GM12873 (cell line): ENCODE measurements at regions not wholly inside any gene's neighbourhood (a gene's known extent, or its start where the extent isn't known, plus 50 kb on each side); places are given as distances from the start of the nearest gene placed in this dataset.

Experiments used
- TF ChIP-seq, protein P1 (sequence below): IDR thresholded peaks from 2 replicates; pipeline ENCODE4 v1.5.1; 2012; ENCODE audit warnings: low read depth, mild to moderate bottlenecking, moderate library complexity, low read length, control low read depth; ENCODE audit not compliant: insufficient read depth; ENCODE audit errors: missing control alignments

DNA sequence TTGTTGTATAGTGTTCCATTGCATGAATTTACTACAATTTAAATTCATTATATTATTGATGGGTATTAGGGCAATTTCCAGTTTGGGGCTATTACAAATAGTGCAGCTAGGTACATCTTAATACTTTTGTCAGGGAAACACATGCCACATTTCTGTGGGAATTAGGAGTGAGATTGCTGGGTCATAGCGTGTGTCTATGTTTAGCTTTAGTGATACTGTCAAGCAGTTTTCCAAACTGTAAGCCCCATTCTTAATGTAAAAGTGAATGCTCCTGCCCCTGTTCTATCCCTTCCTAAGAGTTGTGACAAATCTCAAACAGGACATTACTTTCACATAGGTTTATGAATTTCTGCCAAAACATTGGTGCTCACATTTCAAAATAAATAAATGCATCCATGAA is 184.5 kb upstream of the ANKRD28 start:
- TF ChIP-seq, protein P1, sequence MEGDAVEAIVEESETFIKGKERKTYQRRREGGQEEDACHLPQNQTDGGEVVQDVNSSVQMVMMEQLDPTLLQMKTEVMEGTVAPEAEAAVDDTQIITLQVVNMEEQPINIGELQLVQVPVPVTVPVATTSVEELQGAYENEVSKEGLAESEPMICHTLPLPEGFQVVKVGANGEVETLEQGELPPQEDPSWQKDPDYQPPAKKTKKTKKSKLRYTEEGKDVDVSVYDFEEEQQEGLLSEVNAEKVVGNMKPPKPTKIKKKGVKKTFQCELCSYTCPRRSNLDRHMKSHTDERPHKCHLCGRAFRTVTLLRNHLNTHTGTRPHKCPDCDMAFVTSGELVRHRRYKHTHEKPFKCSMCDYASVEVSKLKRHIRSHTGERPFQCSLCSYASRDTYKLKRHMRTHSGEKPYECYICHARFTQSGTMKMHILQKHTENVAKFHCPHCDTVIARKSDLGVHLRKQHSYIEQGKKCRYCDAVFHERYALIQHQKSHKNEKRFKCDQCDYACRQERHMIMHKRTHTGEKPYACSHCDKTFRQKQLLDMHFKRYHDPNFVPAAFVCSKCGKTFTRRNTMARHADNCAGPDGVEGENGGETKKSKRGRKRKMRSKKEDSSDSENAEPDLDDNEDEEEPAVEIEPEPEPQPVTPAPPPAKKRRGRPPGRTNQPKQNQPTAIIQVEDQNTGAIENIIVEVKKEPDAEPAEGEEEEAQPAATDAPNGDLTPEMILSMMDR, result no peak

DNA sequence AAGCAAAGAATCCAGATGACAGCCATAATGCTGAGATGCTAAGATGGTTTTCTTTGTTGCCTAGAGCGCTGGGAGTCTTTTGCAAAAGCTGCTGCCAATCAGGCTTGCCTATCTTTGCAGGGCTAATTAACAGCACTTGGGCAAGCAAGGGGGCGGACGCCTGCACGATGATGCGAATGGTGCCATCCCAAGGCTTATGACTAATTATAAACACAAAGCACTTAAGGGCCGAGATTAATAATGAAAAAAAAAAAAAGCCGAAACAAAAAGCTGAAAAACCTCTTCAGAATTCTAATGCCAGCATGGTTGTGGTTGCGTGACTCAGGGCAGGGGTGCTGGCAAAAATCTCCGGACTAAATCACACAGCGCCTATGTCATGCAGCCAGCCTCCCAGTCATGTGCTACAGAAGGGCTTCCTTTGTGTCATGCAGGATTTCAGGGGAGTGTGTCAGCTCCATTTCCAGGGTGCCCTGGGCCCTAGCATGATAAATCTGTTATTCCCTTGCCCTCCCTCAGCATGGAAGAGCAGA is 185.0 kb upstream of the ANKRD28 start:
- TF ChIP-seq, protein P1, result no peak

DNA sequence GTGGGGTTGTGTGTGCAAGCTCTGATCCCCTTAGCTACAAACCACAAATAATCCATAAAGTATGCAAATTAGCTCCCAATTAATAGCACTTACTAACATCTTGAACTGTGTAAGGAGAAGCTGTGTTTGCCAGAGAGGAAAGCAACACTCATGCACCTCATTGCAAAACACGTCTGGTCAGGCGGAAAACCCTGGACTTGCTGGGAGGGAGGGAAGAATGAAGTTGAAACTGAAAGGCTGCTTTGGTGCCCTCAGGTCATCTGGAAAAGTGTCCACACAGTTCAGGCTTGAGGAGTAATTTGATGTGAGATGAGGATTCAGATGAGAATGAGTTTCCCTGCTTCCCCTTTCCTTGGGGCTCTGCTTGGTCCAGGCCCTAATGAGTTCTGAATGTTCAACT is 185.5 kb upstream of the ANKRD28 start:
- TF ChIP-seq, protein P1, result no peak

DNA sequence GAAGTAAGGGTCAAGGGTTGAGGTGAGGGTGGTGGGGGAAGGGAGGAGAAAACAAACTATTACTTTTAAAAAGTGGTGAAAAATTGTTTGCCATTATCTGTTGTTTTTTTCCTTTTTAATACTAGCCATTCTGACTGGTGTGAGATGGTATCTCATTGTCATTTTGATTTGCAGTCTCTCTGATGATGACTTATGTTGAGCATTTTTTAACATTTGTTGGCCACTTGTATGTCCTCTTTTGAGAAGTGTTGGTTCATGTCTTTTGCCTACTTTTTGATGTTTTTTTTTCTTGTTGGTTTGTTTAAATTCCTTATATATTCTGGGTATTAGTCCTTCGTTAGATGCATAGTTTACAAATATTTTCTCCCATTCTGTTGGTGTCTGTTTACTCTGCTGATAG is 185.9 kb upstream of the ANKRD28 start:
- TF ChIP-seq, protein P1, result no peak

DNA sequence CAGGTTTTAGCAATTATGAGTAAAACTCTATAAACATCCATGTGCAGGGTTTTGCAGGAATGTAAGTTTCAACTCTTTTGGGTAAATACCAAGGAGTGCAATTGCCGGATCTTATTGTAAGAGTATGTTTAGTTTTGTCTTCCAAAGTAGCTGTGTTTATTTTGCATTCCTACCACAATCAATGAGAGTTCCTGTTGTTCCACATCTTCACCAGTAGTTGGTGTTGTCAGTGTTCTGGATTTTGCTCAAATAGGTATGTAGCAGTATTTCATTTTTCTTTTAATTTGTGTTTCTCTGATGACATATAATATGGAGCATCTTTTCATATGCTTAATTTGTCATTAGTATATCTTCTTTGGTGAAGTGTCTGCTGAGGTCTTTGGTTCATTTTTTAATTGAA is 185.1 kb upstream of the GALNT15 start:
- TF ChIP-seq, protein P1, result peak; percentile 43

DNA sequence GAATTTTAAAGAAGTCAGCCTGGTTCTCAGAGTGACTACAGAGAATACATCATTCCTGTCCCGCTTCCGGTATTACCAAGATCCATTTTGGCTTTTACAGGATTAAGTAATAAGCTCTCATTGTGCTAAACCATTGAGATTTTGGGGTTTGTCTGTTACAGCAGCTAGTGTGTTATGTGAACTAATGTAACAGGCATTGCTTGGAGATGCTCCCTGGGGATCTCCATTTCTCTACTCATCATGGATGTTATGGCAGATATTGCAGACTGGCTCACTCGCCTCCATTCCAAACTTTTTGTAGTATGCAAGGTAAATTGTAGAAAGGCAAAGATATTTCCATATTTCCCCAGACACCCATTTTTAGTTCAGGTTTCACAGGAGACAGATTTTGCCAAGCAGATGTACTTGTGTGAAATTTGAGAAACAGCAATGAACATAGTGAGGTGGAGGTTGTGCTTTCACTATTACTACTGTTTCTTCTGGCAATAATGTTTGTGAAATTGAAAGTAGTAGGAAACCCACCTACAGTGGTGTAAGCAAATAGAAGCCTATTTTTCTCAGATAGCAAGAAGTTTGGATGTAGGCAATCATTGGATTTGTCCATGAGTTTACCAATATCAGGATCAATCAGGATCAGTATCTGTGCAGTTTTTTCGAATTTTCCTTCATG is 177.1 kb upstream of the GALNT15 start:
- TF ChIP-seq, protein P1, result no peak

DNA sequence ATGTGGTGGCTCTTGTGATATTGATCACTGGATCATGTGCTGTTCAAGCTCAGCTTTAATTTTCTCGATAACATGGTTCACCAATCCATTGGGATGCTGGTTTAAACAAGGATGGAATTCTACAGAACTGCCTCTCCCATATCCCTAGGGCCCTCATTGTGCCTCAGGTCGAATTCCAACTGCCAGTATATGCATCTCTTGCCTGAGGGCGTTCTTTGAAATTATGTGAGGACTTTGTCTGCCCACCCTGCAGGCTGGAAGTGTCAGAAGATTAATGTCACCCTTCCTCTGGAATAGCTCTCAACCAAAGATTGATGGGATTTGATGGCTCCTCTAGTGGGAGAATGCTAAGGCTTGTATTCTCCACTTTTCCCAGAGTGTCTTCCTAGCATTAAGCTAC is 175.6 kb upstream of the GALNT15 start:
- TF ChIP-seq, protein P1, result no peak

DNA sequence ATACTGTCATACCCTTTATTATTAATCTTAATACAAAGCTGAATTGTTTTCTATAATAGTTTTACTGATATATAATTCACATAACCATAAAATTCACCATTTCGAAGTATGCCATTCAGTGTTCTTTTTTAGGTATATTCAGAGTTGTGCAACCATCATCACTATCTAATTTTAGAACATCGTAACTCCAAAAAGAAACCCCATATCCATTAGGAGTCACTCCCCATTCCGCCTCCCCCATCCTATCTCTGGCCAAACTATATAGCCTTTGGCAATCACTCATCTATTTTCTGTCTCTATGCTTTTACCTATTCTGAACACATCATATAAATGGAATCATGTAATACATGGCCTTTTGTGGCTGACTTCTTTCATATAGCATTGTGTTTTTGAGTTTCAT is 169.7 kb upstream of the GALNT15 start:
- TF ChIP-seq, protein P1, result no peak
